ENCODE measurements at regions not wholly inside any gene's neighbourhood (a gene's known extent, or its start where the extent isn't known, plus 50 kb on each side); places are given as distances from the start of the nearest gene placed in this dataset.

DNA sequence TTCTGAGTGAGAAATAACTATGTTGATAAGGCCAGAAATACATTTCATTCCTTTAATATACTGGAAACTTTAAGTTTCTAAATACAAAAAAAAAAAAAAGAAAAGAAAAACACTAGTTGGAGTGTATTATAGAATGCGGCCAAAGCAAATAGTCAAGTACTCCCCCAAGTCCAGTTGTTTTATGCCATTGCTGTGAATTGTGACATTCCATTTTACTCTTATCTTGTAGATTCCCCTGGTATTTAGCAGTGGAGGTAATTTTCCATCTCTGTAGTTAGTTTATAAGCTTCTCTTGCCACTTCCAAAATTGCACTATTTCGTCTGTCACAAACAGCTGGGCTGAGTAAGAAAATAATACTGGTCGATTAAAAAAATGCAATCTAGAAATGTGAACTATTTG lies 426.0 kb downstream of the PCDH18 start:
- CTCF ChIA-PET, result no interaction called here
- Mint-ChIP-seq H3K27me3 (no peaks in the 10 kb centered on the region), H3K4me3 (no peak overlapping the region), H3K27ac (no peak overlapping the region), H3K4me1 (no peaks in the 10 kb centered on the region), H3K36me3 (no peaks in the 10 kb centered on the region), H3K9me3 (peaks cover 0 to 10% (median 0%) of the 10 kb centered on the region in 11 donors)
- intact Hi-C loops (cut with micrococcal nuclease), result no loop called here
- Histone ChIP-seq H3K27me3 (ENCODE audit: control insufficient read depth in 2 of 2, insufficient read depth in 2 of 2, low read length in 2 of 2) (no peaks in the 10 kb centered on the region), H3K4me1 (ENCODE audit: control insufficient read depth in 2 of 2, insufficient read depth in 2 of 2, low read length in 2 of 2) (no peaks in the 10 kb centered on the region), H3K9me3 (ENCODE audit: control insufficient read depth in 2 of 3, low read length in 3 of 3) (no peaks in the 10 kb centered on the region), H3K36me3 (ENCODE audit: control insufficient read depth in 2 of 3, insufficient read depth in 3 of 3, low read length in 3 of 3) (no peaks in the 10 kb centered on the region), H3K27ac (ENCODE audit: low read depth, low read length) (no peak overlapping the region), H3K4me3 (ENCODE audit: low read length) (no peak overlapping the region)
- POLR2A ChIA-PET, result no interaction called here
- DNase-seq, result no peak
- ATAC-seq, result no peak

DNA sequence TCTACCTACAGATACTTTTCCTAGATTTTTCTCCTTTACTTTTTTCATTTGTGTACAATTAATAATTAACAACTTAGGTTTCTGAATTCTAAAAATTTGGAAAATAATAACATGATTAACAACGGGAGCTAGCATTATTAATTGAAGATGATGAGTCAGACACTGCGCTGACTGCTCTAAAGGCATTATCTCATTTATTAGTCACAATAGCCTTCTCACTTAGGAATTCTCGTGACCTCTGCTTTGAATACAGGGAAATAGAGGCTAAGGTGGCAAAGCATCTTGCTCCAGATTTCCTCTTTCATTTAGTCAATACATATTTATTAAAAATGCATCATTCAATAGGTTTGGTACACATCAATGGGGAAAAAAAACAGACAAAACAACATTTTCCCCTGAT lies 441.3 kb downstream of the PCDH18 start:
- H3K27me3 Mint-ChIP-seq, result no peaks in the 10 kb centered on the region
- Histone ChIP-seq H3K9me3 (ENCODE audit: control insufficient read depth in 2 of 3, low read length in 3 of 3) (no peaks in the 10 kb centered on the region), H3K4me3 (ENCODE audit: low read length) (no peak overlapping the region), H3K27me3 (ENCODE audit: control insufficient read depth in 2 of 2, insufficient read depth in 2 of 2, low read length in 2 of 2) (no peaks in the 10 kb centered on the region), H3K27ac (ENCODE audit: low read depth, low read length) (no peak overlapping the region), H3K36me3 (ENCODE audit: control insufficient read depth in 2 of 3, insufficient read depth in 3 of 3, low read length in 3 of 3) (no peaks in the 10 kb centered on the region), H3K4me1 (ENCODE audit: control insufficient read depth in 2 of 2, insufficient read depth in 2 of 2, low read length in 2 of 2) (no peaks in the 10 kb centered on the region)
- CTCF ChIA-PET, result no interaction called here
- DNase-seq, result no peak
- intact Hi-C loops (cut with micrococcal nuclease), result no loop called here
- POLR2A ChIA-PET, result no interaction called here
- H3K36me3 Mint-ChIP-seq, result no peaks in the 10 kb centered on the region
- H3K9me3 Mint-ChIP-seq, result peaks cover 0 to 12% (median 3%) of the 10 kb centered on the region in 11 donors
- no peak for ATAC-seq
- H3K4me1 Mint-ChIP-seq, result no peaks in the 10 kb centered on the region
- H3K4me3 Mint-ChIP-seq, result no peak overlapping the region
- H3K27ac Mint-ChIP-seq, result no peak overlapping the region

GRCh38 chr4:137083571-137084135 lies 448.6 kb downstream of the PCDH18 start:
- H3K27me3 ChIP-seq (ENCODE audit: control insufficient read depth in 2 of 2, insufficient read depth in 2 of 2, low read length in 2 of 2), result no peaks in the 10 kb centered on the region
- CTCF ChIA-PET, result interaction anchor here (0.6 kb wide), 1 partner anchor 138 kb away, joined by 4 read pairs; no protein-coding TSS in a partner anchor
- H3K9me3 ChIP-seq (ENCODE audit: control insufficient read depth in 2 of 3, low read length in 3 of 3), result no peaks in the 10 kb centered on the region
- H3K4me3 ChIP-seq (ENCODE audit: low read length), result no peak overlapping the region
- Mint-ChIP-seq H3K27me3 (no peaks in the 10 kb centered on the region), H3K4me1 (no peaks in the 10 kb centered on the region), H3K27ac (no peak overlapping the region), H3K36me3 (no peaks in the 10 kb centered on the region), H3K4me3 (no peak overlapping the region), H3K9me3 (peaks cover 0 to 9% (median 2%) of the 10 kb centered on the region in 11 donors)
- no peak for DNase-seq
- intact Hi-C loops (cut with micrococcal nuclease), result no loop called here
- POLR2A ChIA-PET, result no interaction called here
- no peak for ATAC-seq
- H3K4me1 ChIP-seq (ENCODE audit: control insufficient read depth in 2 of 2, insufficient read depth in 2 of 2, low read length in 2 of 2), result no peaks in the 10 kb centered on the region
- no peak overlapping the region for H3K27ac ChIP-seq (ENCODE audit: low read depth, low read length)
- H3K36me3 ChIP-seq (ENCODE audit: control insufficient read depth in 2 of 3, insufficient read depth in 3 of 3, low read length in 3 of 3), result no peaks in the 10 kb centered on the region

GRCh38 chr4:137082061-137082460 lies 450.2 kb downstream of the PCDH18 start:
- H3K27me3 Mint-ChIP-seq, result no peaks in the 10 kb centered on the region
- no peak overlapping the region for H3K27ac ChIP-seq (ENCODE audit: low read depth, low read length)
- DNase-seq (no peak), ATAC-seq (no peak)
- no peak overlapping the region for H3K27ac Mint-ChIP-seq
- H3K4me3 ChIP-seq (ENCODE audit: low read length), result no peak overlapping the region
- peaks cover 0 to 10% (median 2%) of the 10 kb centered on the region in 11 donors for H3K9me3 Mint-ChIP-seq
- no peaks in the 10 kb centered on the region for H3K4me1 Mint-ChIP-seq
- H3K36me3 Mint-ChIP-seq, result no peaks in the 10 kb centered on the region
- H3K9me3 ChIP-seq (ENCODE audit: control insufficient read depth in 2 of 3, low read length in 3 of 3), result no peaks in the 10 kb centered on the region
- intact Hi-C loops (cut with micrococcal nuclease), result no loop called here
- H3K36me3 ChIP-seq (ENCODE audit: control insufficient read depth in 2 of 3, insufficient read depth in 3 of 3, low read length in 3 of 3), result no peaks in the 10 kb centered on the region
- H3K27me3 ChIP-seq (ENCODE audit: control insufficient read depth in 2 of 2, insufficient read depth in 2 of 2, low read length in 2 of 2), result no peaks in the 10 kb centered on the region
- ChIA-PET POLR2A (no interaction called here), CTCF (no interaction called here)
- H3K4me3 Mint-ChIP-seq, result no peak overlapping the region
- H3K4me1 ChIP-seq (ENCODE audit: control insufficient read depth in 2 of 2, insufficient read depth in 2 of 2, low read length in 2 of 2), result no peaks in the 10 kb centered on the region

DNA sequence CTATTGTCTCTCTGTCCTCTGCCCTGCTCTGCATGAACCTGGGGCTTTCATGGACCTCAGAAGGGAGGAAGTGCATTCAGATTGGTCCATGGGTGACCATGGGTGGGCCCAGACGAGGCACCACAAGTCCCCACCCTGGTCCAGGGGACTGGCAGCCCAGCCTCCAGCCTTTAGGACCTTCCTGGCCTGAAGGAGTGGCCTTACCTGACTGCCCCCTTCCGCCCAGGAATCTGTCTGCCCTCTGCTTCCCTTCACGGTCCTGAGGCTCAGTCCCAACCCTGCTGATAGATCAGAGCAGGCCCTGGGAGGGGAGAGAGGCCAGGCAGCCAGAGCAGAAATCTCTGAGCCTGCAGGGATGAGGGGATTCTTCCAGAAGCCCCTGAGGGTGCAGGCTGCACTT lies 455.4 kb downstream of the PCDH18 start:
- ATAC-seq (no peak), DNase-seq (no peak)
- no peak overlapping the region for H3K4me3 Mint-ChIP-seq
- Histone ChIP-seq H3K27ac (ENCODE audit: low read depth, low read length) (no peak overlapping the region), H3K27me3 (ENCODE audit: control insufficient read depth in 2 of 2, insufficient read depth in 2 of 2, low read length in 2 of 2) (no peaks in the 10 kb centered on the region), H3K9me3 (ENCODE audit: control insufficient read depth in 2 of 3, low read length in 3 of 3) (no peaks in the 10 kb centered on the region), H3K4me1 (ENCODE audit: control insufficient read depth in 2 of 2, insufficient read depth in 2 of 2, low read length in 2 of 2) (no peaks in the 10 kb centered on the region), H3K4me3 (ENCODE audit: low read length) (no peak overlapping the region), H3K36me3 (ENCODE audit: control insufficient read depth in 2 of 3, insufficient read depth in 3 of 3, low read length in 3 of 3) (no peaks in the 10 kb centered on the region)
- H3K4me1 Mint-ChIP-seq, result no peaks in the 10 kb centered on the region
- peaks cover 0 to 16% (median 4%) of the 10 kb centered on the region in 11 donors for H3K9me3 Mint-ChIP-seq
- ChIA-PET CTCF (no interaction called here), POLR2A (no interaction called here)
- H3K36me3 Mint-ChIP-seq, result no peaks in the 10 kb centered on the region
- no peak overlapping the region for H3K27ac Mint-ChIP-seq
- H3K27me3 Mint-ChIP-seq, result no peaks in the 10 kb centered on the region
- intact Hi-C loops (cut with micrococcal nuclease), result no loop called here

- Histone ChIP-seq H3K9me3 (ENCODE audit: control insufficient read depth in 2 of 3, low read length in 3 of 3) (no peaks in the 10 kb centered on the region), H3K36me3 (ENCODE audit: control insufficient read depth in 2 of 3, insufficient read depth in 3 of 3, low read length in 3 of 3) (no peaks in the 10 kb centered on the region), H3K4me3 (ENCODE audit: low read length) (no peak overlapping the region), H3K4me1 (ENCODE audit: control insufficient read depth in 2 of 2, insufficient read depth in 2 of 2, low read length in 2 of 2) (no peaks in the 10 kb centered on the region), H3K27me3 (ENCODE audit: control insufficient read depth in 2 of 2, insufficient read depth in 2 of 2, low read length in 2 of 2) (no peaks in the 10 kb centered on the region), H3K27ac (ENCODE audit: low read depth, low read length) (no peak overlapping the region)
- ChIA-PET POLR2A (no interaction called here), CTCF (no interaction called here)
- Mint-ChIP-seq H3K27ac (no peak overlapping the region), H3K9me3 (peaks cover 0 to 20% (median 4%) of the 10 kb centered on the region in 11 donors), H3K4me3 (no peak overlapping the region), H3K4me1 (no peaks in the 10 kb centered on the region), H3K36me3 (no peaks in the 10 kb centered on the region), H3K27me3 (no peaks in the 10 kb centered on the region)
- intact Hi-C loops (cut with micrococcal nuclease), result no loop called here
- DNase-seq (no peak), ATAC-seq (no peak)
These were observed 456.7 kb downstream of the PCDH18 start for GRCh38 chr4:137075586-137075985.

- Histone ChIP-seq H3K27me3 (ENCODE audit: control insufficient read depth in 2 of 2, insufficient read depth in 2 of 2, low read length in 2 of 2) (no peaks in the 10 kb centered on the region), H3K9me3 (ENCODE audit: control insufficient read depth in 2 of 3, low read length in 3 of 3) (no peaks in the 10 kb centered on the region), H3K4me3 (ENCODE audit: low read length) (no peak overlapping the region), H3K4me1 (ENCODE audit: control insufficient read depth in 2 of 2, insufficient read depth in 2 of 2, low read length in 2 of 2) (no peaks in the 10 kb centered on the region), H3K27ac (ENCODE audit: low read depth, low read length) (no peak overlapping the region), H3K36me3 (ENCODE audit: control insufficient read depth in 2 of 3, insufficient read depth in 3 of 3, low read length in 3 of 3) (no peaks in the 10 kb centered on the region)
- intact Hi-C loops (cut with micrococcal nuclease), result no loop called here
- CTCF ChIA-PET, result no interaction called here
- Mint-ChIP-seq H3K4me3 (no peak overlapping the region), H3K9me3 (peaks cover 0 to 31% (median 6%) of the 10 kb centered on the region in 11 donors), H3K4me1 (no peaks in the 10 kb centered on the region), H3K27ac (no peak overlapping the region), H3K27me3 (no peaks in the 10 kb centered on the region), H3K36me3 (no peaks in the 10 kb centered on the region)
- no peak for DNase-seq
- no peak for ATAC-seq
- POLR2A ChIA-PET, result no interaction called here
These were observed 461.7 kb downstream of the PCDH18 start for GRCh38 chr4:137070614-137071013.

Data from naive thymus-derived CD4-positive, alpha-beta T cell (primary cell).